PC-3 (cell line): ENCODE measurements at regions not wholly inside any gene's neighbourhood (a gene's known extent, or its start where the extent isn't known, plus 50 kb on each side); places are given as distances from the start of the nearest gene placed in this dataset.

Source experiments
- CTCF ChIP-seq: fragments of 300-600 bp; sonication (generic); conservative IDR thresholded peaks from 2 replicates; pipeline ENCODE4 v1.5.1; 2017; ENCODE audit warnings: antibody characterized with exemption, low read depth, mild to moderate bottlenecking, low read length
- EZH2 ChIP-seq: fragments of 300-600 bp; sonication (generic); IDR thresholded peaks from one replicate; pipeline ENCODE4 v1.6.1; 2017; ENCODE audit warnings: antibody characterized with exemption, mild to moderate bottlenecking, low read length; ENCODE audit not compliant: unreplicated experiment
- EZH2phosphoT487 ChIP-seq: fragments of 300-600 bp; sonication (generic); IDR thresholded peaks from 2 replicates; pipeline ENCODE4 v1.6.1; 2018; ENCODE audit warnings: mild to moderate bottlenecking, antibody characterized with exemption, low read length, borderline replicate concordance

- TF ChIP-seq CTCF (no peak), EZH2 (no peak), EZH2phosphoT487 (no peak)
These were observed 221.0 kb downstream of the EMX2 start for GRCh38 chr10:117763528-117763927.
